ENCODE measurements at regions not wholly inside any gene's neighbourhood (a gene's known extent, or its start where the extent isn't known, plus 50 kb on each side); places are given as distances from the start of the nearest gene placed in this dataset.

GRCh38 chr3:99586701-99587100 is 51.7 kb upstream of the COL8A1 start:
- no peak overlapping the region for H3K4me3 Mint-ChIP-seq
- ATAC-seq (replicated peaks in 1 of 2) (no peak), DNase-seq (no peak)
- H3K27me3 Mint-ChIP-seq (ENCODE audit: low read depth), result peaks cover 10% of the 10 kb centered on the region
- H3K4me1 Mint-ChIP-seq (ENCODE audit: low read depth), result no peaks in the 10 kb centered on the region
- no peaks in the 10 kb centered on the region for H3K36me3 Mint-ChIP-seq (ENCODE audit: insufficient read depth in 2 of 2)
- H3K27ac Mint-ChIP-seq, result no peak overlapping the region
- peaks cover 0 to 2% of the 10 kb centered on the region in 2 donors for H3K9me3 Mint-ChIP-seq

- Mint-ChIP-seq H3K27ac (no peak overlapping the region), H3K9me3 (peaks cover 0 to 2% of the 10 kb centered on the region in 2 donors), H3K4me1 (ENCODE audit: low read depth) (no peaks in the 10 kb centered on the region), H3K27me3 (ENCODE audit: low read depth) (no peaks in the 10 kb centered on the region), H3K36me3 (ENCODE audit: insufficient read depth in 2 of 2) (no peaks in the 10 kb centered on the region), H3K4me3 (no peak overlapping the region)
- DNase-seq, result no peak
- no peak for ATAC-seq (replicated peaks in 1 of 2)
Observed at GRCh38 chr3:99579965-99580364, 58.4 kb upstream of the COL8A1 start.

- no peaks in the 10 kb centered on the region for H3K4me1 Mint-ChIP-seq (ENCODE audit: low read depth)
- no peaks in the 10 kb centered on the region for H3K27me3 Mint-ChIP-seq (ENCODE audit: low read depth)
- no peak overlapping the region for H3K4me3 Mint-ChIP-seq
- no peaks in the 10 kb centered on the region for H3K36me3 Mint-ChIP-seq (ENCODE audit: insufficient read depth in 2 of 2)
- DNase-seq (no peak), ATAC-seq (replicated peaks in 1 of 2) (no peak)
- H3K27ac Mint-ChIP-seq, result no peak overlapping the region
- peaks cover 0 to 2% of the 10 kb centered on the region in 2 donors for H3K9me3 Mint-ChIP-seq
Observed at GRCh38 chr3:99579246-99579645, 59.1 kb upstream of the COL8A1 start.

GRCh38 chr3:99578339-99578970 is 59.9 kb upstream of the COL8A1 start:
- H3K4me3 Mint-ChIP-seq, result no peak overlapping the region
- no peaks in the 10 kb centered on the region for H3K4me1 Mint-ChIP-seq (ENCODE audit: low read depth)
- H3K27ac Mint-ChIP-seq, result no peak overlapping the region
- H3K36me3 Mint-ChIP-seq (ENCODE audit: insufficient read depth in 2 of 2), result no peaks in the 10 kb centered on the region
- DNase-seq (no peak), ATAC-seq (replicated peaks in 1 of 2) (no peak)
- H3K27me3 Mint-ChIP-seq (ENCODE audit: low read depth), result no peaks in the 10 kb centered on the region
- H3K9me3 Mint-ChIP-seq, result peaks cover 0 to 2% of the 10 kb centered on the region in 2 donors

GRCh38 chr3:99576904-99577559 is 61.4 kb upstream of the COL8A1 start:
- peak overlapping the region; percentile 11 for H3K27ac Mint-ChIP-seq
- peaks cover 0 to 2% of the 10 kb centered on the region in 2 donors for H3K9me3 Mint-ChIP-seq
- no peak overlapping the region for H3K4me3 Mint-ChIP-seq
- DNase-seq (no peak), ATAC-seq (replicated peaks in 1 of 2) (no peak)
- H3K27me3 Mint-ChIP-seq (ENCODE audit: low read depth), result no peaks in the 10 kb centered on the region
- no peaks in the 10 kb centered on the region for H3K36me3 Mint-ChIP-seq (ENCODE audit: insufficient read depth in 2 of 2)
- no peaks in the 10 kb centered on the region for H3K4me1 Mint-ChIP-seq (ENCODE audit: low read depth)

- no peaks in the 10 kb centered on the region for H3K4me1 Mint-ChIP-seq (ENCODE audit: low read depth)
- H3K27ac Mint-ChIP-seq, result no peak overlapping the region
- no peaks in the 10 kb centered on the region for H3K36me3 Mint-ChIP-seq (ENCODE audit: insufficient read depth in 2 of 2)
- ATAC-seq (replicated peaks in 1 of 2) (no peak), DNase-seq (no peak)
- no peak overlapping the region for H3K4me3 Mint-ChIP-seq
- no peaks in the 10 kb centered on the region for H3K27me3 Mint-ChIP-seq (ENCODE audit: low read depth)
- H3K9me3 Mint-ChIP-seq, result peaks cover 0 to 2% of the 10 kb centered on the region in 2 donors
Observed at GRCh38 chr3:99575683-99576082, 62.7 kb upstream of the COL8A1 start.

GRCh38 chr3:99570061-99570460 is 68.3 kb upstream of the COL8A1 start:
- Mint-ChIP-seq H3K27ac (no peak overlapping the region), H3K27me3 (ENCODE audit: low read depth) (no peaks in the 10 kb centered on the region), H3K4me1 (ENCODE audit: low read depth) (no peaks in the 10 kb centered on the region), H3K36me3 (ENCODE audit: insufficient read depth in 2 of 2) (no peaks in the 10 kb centered on the region), H3K9me3 (peaks cover 0 to 1% of the 10 kb centered on the region in 2 donors), H3K4me3 (no peak overlapping the region)
- ATAC-seq (replicated peaks in 1 of 2) (no peak), DNase-seq (no peak)

GRCh38 chr3:99568663-99569335 is 69.6 kb upstream of the COL8A1 start:
- Mint-ChIP-seq H3K27ac (no peak overlapping the region), H3K4me1 (ENCODE audit: low read depth) (no peaks in the 10 kb centered on the region), H3K36me3 (ENCODE audit: insufficient read depth in 2 of 2) (no peaks in the 10 kb centered on the region), H3K4me3 (no peak overlapping the region), H3K9me3 (peaks cover 0 to 1% of the 10 kb centered on the region in 2 donors), H3K27me3 (ENCODE audit: low read depth) (no peaks in the 10 kb centered on the region)
- ATAC-seq (replicated peaks in 1 of 2), result no peak
- no peak for DNase-seq

GRCh38 chr3:99565331-99565730 is 73.1 kb upstream of the COL8A1 start:
- ATAC-seq (replicated peaks in 1 of 2) (no peak), DNase-seq (no peak)
- no peak overlapping the region for H3K27ac Mint-ChIP-seq
- H3K4me1 Mint-ChIP-seq (ENCODE audit: low read depth), result no peaks in the 10 kb centered on the region
- H3K36me3 Mint-ChIP-seq (ENCODE audit: insufficient read depth in 2 of 2), result no peaks in the 10 kb centered on the region
- H3K27me3 Mint-ChIP-seq (ENCODE audit: low read depth), result no peaks in the 10 kb centered on the region
- H3K4me3 Mint-ChIP-seq, result no peak overlapping the region
- H3K9me3 Mint-ChIP-seq, result peaks cover 1% of the 10 kb centered on the region in 2 donors

GRCh38 chr3:99562990-99563607 is 75.3 kb upstream of the COL8A1 start:
- Mint-ChIP-seq H3K9me3 (peaks cover 1% of the 10 kb centered on the region in 2 donors), H3K36me3 (ENCODE audit: insufficient read depth in 2 of 2) (no peaks in the 10 kb centered on the region), H3K4me3 (no peak overlapping the region), H3K27ac (no peak overlapping the region), H3K27me3 (ENCODE audit: low read depth) (no peaks in the 10 kb centered on the region), H3K4me1 (ENCODE audit: low read depth) (no peaks in the 10 kb centered on the region)
- ATAC-seq (replicated peaks in 1 of 2) (no peak), DNase-seq (no peak)

- ATAC-seq (replicated peaks in 1 of 2) (no peak), DNase-seq (no peak)
- Mint-ChIP-seq H3K27me3 (ENCODE audit: low read depth) (no peaks in the 10 kb centered on the region), H3K9me3 (peaks cover 1% of the 10 kb centered on the region in 2 donors), H3K4me3 (no peak overlapping the region), H3K36me3 (ENCODE audit: insufficient read depth in 2 of 2) (no peaks in the 10 kb centered on the region), H3K27ac (no peak overlapping the region), H3K4me1 (ENCODE audit: low read depth) (no peaks in the 10 kb centered on the region)
Observed at GRCh38 chr3:99562138-99562537, 76.3 kb upstream of the COL8A1 start.

GRCh38 chr3:99561056-99561455 is 77.3 kb upstream of the COL8A1 start:
- DNase-seq (no peak), ATAC-seq (replicated peaks in 1 of 2) (no peak)
- Mint-ChIP-seq H3K27me3 (ENCODE audit: low read depth) (no peaks in the 10 kb centered on the region), H3K27ac (no peak overlapping the region), H3K4me1 (ENCODE audit: low read depth) (no peaks in the 10 kb centered on the region), H3K4me3 (no peak overlapping the region), H3K36me3 (ENCODE audit: insufficient read depth in 2 of 2) (no peaks in the 10 kb centered on the region), H3K9me3 (peaks cover 0 to 1% of the 10 kb centered on the region in 2 donors)

GRCh38 chr3:99559196-99559595 is 79.2 kb upstream of the COL8A1 start:
- no peak overlapping the region for H3K27ac Mint-ChIP-seq
- H3K27me3 Mint-ChIP-seq (ENCODE audit: low read depth), result no peaks in the 10 kb centered on the region
- DNase-seq (no peak), ATAC-seq (replicated peaks in 1 of 2) (no peak)
- no peaks in the 10 kb centered on the region for H3K4me1 Mint-ChIP-seq (ENCODE audit: low read depth)
- no peaks in the 10 kb centered on the region for H3K36me3 Mint-ChIP-seq (ENCODE audit: insufficient read depth in 2 of 2)
- H3K9me3 Mint-ChIP-seq, result peaks cover 1% of the 10 kb centered on the region in 2 donors
- H3K4me3 Mint-ChIP-seq, result no peak overlapping the region

All from activated T-cell treated with anti-CD3 and anti-CD28 coated beads, Interleukin-2, amount 50 U/mL, for 72 hours (primary cell).